ENCODE measurements at regions not wholly inside any gene's neighbourhood (a gene's known extent, or its start where the extent isn't known, plus 50 kb on each side); places are given as distances from the start of the nearest gene placed in this dataset.

- DNase-seq = no peak
Measured at GRCh38 chr2:15107137-15107536, 454.0 kb downstream of the NBAS start.

- no peak for DNase-seq
Measured at GRCh38 chr2:15111718-15112117, 449.4 kb downstream of the NBAS start.

- DNase-seq = peak in 1 of 2 donors; percentile 0
Measured at GRCh38 chr2:15112216-15112615, 448.9 kb downstream of the NBAS start.

- DNase-seq = no peak
Measured at GRCh38 chr2:15115776-15116175, 445.4 kb downstream of the NBAS start.

GRCh38 chr2:15116830-15117229 is 444.3 kb downstream of the NBAS start:
- no peak for DNase-seq
